ENCODE measurements at regions not wholly inside any gene's neighbourhood (a gene's known extent, or its start where the extent isn't known, plus 50 kb on each side); places are given as distances from the start of the nearest gene placed in this dataset.

DNA sequence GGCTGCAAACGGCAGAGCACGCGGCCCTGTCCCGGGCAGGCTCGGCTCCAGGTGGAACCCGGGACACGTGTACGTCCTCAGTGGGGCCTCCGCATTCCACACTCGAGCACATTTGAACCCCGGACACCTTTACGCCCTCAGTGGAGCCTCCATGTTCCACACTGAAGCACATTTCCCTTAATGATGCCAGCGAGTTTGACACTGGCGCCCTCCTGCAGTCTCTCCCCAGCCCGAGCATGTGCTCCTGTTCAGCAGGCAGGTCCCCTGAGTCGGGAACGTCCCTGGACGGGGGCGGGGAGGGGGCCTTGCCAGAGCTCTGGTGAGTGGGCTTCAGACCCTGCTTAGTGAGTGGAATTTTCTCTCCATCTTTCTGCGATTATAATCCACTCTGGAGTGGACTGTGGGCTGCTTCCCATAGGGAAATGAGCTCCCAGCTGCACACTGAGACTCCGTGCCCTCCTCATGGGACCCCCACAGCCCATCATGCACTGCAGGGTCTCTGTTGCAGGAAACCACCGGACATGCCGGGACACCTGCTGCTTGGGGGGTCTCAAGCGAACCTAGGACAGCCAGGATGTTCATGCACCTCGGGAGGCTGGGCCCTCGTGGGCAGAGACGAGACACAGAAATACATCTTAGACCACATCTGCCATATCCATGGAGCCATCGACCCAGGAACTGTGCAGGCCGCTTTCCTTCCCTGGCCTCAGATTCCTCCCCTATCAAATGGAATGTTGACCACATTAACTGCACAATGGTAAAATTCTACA, 70.3 kb upstream of the SNTG2 start:
- TF ChIP-seq CTCF (IDR thresholded peaks at IDR 0.05; ENCODE audit: poor library complexity) (no peak), EZH2 (IDR thresholded peaks at IDR 0.05; ENCODE audit: borderline replicate concordance) (no peak)

Data from hepatocyte (in vitro differentiated cells).